GM12865 (cell line): ENCODE measurements at regions not wholly inside any gene's neighbourhood (a gene's known extent, or its start where the extent isn't known, plus 50 kb on each side); places are given as distances from the start of the nearest gene placed in this dataset.
"Not testable (repeated sequence)": the region's sequence is repeated elsewhere in the genome, so short reads cannot be mapped to it uniquely, and the experiment has no call there.

Experiments
- DNase-seq: peaks from one replicate; pipeline ENCODE4 v3.0.0; 2010; ENCODE audit warnings: low read depth
- H3K4me3 ChIP-seq: 2 replicates; pipeline ENCODE4 v1.5.1; 2011; ENCODE audit warnings: mild to moderate bottlenecking, low read depth, low read length, control low read depth
- CTCF ChIP-seq: IDR thresholded peaks from 2 replicates; pipeline ENCODE4 v1.5.1; 2011; ENCODE audit warnings: low read length, control low read depth, low read depth, inconsistent platforms; ENCODE audit not compliant: insufficient read depth; ENCODE audit errors: missing control alignments

- no peak overlapping the region for H3K4me3 ChIP-seq
- TF ChIP-seq CTCF: no peak
- no peak for DNase-seq
These were observed 163.3 kb upstream of the SPRY1 start for GRCh38 chr4:123233136-123233768.

DNA sequence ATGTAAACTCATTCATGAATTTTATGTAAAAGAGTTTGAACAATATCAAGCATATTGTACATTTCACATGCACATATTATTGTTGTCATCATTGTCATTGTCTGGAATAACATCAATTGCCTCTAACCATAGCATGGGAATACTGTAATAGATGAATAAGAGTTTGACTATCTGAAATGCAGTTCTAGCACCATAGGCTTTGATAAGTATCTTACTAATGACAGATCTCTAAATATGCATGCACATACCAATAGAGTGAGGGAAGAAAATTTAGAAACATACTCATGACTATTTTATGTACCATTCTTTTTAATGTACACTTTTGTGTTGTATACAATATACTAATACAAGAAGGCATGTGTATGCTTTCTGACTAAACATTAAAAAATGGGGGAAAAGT, 161.6 kb upstream of the SPRY1 start:
- no peak for DNase-seq
- no peak for TF ChIP-seq CTCF
- no peak overlapping the region for H3K4me3 ChIP-seq

- H3K4me3 ChIP-seq: no peak overlapping the region
- no peak for DNase-seq
- TF ChIP-seq CTCF: no peak
These were observed 161.2 kb upstream of the SPRY1 start for GRCh38 chr4:123235431-123235830.

GRCh38 chr4:123236606-123237005, 160.0 kb upstream of the SPRY1 start:
- DNase-seq: no peak
- no peak for TF ChIP-seq CTCF
- no peak overlapping the region for H3K4me3 ChIP-seq

DNA sequence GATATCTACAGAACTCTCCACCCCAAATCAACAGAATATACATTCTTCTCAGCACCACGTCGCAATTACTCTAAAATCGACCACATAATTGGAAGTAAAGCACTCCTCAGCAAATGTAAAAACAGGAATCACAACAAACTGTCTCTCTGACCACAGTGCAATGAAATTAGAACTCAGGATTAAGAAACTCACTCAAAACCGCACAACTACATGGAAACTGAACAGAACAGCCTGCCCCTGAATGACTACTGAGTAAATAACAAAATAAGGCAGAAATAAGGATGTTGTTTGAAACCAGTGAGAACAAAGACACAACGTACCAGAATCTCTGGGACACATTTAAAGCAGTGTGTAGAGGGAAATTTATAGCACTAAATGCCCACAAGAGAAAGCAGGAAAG, 156.3 kb upstream of the SPRY1 start:
- not testable (repeated sequence) for H3K4me3 ChIP-seq, DNase-seq

- not testable (repeated sequence) for DNase-seq, H3K4me3 ChIP-seq
These were observed 153.4 kb upstream of the SPRY1 start for GRCh38 chr4:123243220-123243619.

GRCh38 chr4:123244137-123244536, 152.5 kb upstream of the SPRY1 start:
- no peak overlapping the region for H3K4me3 ChIP-seq
- TF ChIP-seq CTCF: no peak
- DNase-seq: peak; percentile 3

DNA sequence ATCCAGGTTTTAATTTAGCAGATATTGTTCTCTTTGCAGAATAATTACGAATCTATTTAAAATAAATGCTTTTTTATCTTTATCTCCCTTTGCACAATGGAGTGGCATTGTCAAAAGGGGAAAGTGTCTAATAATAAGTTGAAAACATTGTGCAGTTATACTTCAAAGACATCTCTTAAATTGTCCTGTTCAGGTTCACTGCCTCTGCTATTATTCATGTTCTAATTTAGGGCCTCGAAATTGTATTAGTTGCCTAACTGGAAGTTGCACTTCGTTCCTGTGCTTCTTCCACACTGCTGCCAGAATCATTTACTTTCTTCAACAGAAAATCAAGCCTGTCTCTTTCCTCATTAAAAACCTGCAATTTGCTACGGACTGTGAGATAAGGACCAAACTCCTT, 150.5 kb upstream of the SPRY1 start:
- no peak for TF ChIP-seq CTCF
- H3K4me3 ChIP-seq: no peak overlapping the region
- no peak for DNase-seq
